CD4-positive, alpha-beta T cell treated with Interleukin-15 for 1 hour (primary cell): ENCODE measurements at regions not wholly inside any gene's neighbourhood (a gene's known extent, or its start where the extent isn't known, plus 50 kb on each side); places are given as distances from the start of the nearest gene placed in this dataset.
"Not testable (repeated sequence)": the region's sequence is repeated elsewhere in the genome, so short reads cannot be mapped to it uniquely, and the experiment has no call there.

Experiments used
- DNase-seq: peaks from one replicate; pipeline ENCODE4 v3.0.0-alpha.2; 2020

DNA sequence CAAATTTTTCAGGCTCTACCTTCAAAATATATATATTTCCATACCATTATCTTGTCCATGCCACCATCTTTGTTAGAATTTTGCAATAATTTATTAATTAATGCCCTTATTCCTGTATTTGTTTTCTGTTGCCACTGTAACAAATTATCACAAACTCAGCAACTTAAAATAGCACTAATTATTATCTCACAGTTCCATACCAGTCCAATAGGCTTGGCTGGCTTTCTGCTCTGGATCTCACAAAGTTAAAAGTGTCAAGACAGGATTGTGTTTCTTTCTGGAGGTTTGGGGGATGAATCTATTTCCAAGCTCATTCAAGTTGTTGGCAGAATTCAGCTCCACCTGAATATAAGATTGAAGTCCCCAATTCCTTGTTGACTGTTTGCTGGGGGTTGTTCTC, 58.6 kb upstream of the SLC38A4 start:
- no peak for DNase-seq

- no peak for DNase-seq
Observed at GRCh38 chr12:46886541-46887041, 60.8 kb upstream of the SLC38A4 start.

DNA sequence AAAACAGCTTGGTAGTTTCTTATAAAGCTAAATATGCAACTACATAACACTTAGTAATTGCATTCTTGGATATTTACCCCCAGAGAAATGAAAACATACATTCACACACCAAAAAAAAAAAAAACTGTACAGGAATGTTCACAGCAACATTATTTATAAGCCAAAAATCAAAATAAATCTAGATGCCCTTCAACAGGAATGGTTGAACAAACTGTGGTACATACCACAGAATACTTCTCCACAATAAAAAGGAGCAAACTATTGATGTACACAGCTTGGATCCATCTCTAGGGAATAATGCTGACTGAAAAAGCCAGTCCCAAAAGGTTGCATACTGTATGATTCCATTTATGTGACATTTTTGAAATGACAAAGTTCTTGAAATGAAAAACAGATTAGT, 62.1 kb upstream of the SLC38A4 start:
- no peak for DNase-seq

DNA sequence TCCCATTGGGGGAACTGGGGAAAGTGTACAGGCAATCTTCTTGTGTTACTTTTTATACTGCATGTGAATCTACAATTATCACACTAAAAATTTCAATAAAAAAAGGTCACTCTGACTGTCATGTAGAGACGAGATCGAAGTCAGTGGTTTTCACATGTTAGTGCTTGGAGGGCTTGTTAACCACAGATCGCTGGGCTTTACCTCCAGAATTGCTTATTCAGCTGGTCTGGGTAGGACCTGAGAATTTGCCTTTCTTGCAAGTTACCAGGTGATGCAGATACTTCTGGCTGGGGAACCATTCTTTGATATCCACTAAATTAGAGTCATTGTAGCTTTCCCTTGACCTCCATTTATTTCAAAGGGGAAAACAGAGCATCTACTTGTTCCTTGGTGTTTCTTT, 62.8 kb upstream of the SLC38A4 start:
- no peak for DNase-seq

DNA sequence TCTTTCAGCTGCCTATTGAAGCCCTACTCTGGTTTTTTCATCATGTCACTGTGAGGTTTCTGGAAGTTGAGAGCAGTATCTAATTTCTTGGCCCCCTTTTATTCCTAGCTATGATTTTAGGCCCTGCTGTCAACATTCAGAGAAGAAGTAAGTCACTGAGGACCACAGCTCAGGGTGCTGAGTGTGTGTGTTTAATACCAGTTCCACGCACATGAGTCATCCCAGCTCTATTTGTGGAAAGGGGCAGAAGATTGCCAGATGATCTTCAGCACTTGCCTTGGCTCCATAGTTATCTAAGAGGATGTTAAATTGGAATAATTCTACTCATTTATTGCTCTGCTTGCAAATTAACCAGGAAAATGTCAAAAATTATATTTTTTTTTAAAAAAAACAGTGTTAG, 65.5 kb upstream of the SLC38A4 start:
- no peak for DNase-seq

DNA sequence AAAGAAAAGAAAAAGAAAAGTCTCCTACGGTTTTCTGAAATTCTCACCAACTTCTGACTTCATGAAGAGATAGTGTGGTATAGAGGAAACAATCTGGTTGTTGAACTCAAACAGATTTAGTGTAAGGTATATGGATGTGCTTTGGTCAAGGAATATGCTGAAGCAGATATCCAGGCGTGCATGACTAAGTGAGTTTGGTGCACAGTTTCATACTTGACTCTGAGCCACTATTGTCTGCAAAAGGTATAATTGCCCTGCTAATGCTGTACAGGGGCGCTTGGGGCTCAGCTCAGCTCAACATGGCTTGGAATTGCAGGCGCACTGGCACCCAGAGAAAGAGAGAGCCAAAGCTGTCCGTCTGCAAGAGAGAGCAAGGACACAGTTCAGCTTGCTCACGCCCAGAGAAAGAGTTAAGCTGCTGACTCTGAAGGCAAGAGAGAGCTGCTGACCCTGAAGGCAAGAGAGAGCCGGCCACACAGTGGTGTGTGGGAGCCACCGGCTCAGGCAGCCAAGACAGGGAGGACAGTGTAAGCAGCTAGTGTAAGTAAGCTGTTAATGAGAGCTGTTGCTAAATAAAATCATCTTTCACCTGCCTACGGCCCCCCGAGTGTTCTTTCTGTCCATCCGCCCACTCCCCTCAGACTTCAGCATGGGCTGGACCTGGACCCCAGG, 66.4 kb upstream of the SLC38A4 start:
- no peak for DNase-seq

- no peak for DNase-seq
Observed at GRCh38 chr12:46892887-46893286, 67.1 kb upstream of the SLC38A4 start.

DNA sequence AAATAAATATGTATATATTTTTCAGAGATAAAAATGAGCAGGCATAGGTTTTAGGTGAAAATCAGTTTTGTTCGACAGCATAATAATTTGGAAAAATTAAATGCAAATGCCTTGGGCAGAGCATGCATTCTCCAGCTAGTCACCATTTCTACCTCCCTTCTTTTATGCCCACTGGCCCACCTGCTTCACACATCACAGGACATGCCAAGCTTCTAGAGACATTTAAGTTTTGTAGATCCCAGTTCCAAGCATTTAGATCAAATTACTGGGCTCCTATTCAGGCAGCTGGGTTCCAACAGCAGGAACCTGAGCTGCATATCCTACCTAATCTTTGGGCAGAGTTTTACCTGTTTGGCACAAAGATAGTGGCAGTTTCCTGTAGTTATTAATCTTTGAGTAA, 67.6 kb upstream of the SLC38A4 start:
- DNase-seq: no peak

DNA sequence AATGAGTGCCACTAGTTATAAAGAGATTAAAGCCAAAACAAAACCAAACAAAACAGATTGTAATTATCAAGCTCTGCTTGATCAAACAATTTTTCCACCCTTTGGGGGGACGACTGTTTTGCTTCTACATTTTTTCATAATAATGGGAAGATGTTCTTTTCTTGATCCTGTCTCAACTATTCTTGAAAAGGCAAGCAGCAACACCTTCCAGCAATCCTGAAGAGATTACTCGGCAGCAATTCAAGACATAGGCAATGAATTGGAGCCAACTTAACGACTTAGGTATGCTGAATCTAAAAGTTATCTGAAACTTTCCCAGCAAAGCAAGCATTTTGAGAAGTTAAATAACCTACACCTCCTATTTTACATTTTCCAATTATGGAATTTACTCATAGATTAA, 69.9 kb upstream of the SLC38A4 start:
- no peak for DNase-seq

DNA sequence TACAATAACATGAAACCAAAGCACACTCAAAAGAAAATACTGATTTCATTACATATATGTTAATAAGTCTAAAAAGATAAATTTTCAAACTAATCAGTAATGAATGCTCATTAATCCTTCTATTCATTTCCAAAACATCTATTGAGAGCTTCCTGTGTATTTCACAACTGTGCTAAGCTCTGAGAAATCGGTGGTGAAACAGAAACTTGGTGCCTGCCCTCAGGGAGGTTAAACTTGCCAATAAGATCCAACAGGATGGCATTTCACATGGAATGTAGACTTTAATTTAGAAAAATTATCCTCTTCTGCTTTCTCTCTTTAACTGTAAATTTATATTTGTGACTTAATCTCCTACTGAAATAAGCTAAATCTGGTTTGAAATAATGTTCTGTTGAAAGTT, 70.9 kb upstream of the SLC38A4 start:
- DNase-seq: no peak

GRCh38 chr12:46898152-46898931, 72.5 kb upstream of the SLC38A4 start:
- DNase-seq: no peak

- no peak for DNase-seq
Observed at GRCh38 chr12:46898989-46899388, 73.2 kb upstream of the SLC38A4 start.

DNA sequence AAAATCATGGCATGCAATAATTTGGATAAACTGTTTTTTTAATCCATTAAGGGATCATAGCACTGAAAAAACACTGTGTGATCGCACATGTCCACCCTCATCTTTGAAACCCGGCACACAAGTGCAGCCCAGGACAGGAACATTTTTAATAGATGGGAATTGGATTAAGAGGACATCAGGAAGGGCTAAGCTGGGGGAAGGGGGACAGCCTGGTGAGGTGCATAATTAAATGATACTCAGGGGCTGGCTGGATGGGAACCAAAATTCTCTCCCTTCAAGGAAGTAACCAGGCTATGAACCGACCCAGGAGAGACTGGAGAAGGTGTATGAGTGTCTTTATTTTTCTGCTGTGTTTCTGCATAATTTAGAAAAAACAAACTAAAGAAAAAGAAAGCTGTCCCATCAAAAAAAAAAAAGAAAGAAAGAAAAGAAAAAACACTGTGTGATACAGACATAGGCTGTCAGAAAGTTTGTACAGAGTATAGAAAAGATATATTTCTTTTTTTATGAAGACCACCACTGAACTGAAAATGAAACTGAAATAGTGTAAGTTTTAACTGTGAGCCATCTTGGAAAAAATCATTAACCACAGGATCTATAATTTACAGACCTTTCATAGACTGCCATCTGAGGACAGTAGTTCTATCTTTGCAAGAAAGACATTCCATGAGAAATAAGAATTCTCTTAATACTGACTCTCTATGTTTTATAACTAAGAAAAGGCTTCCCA, 75.1 kb upstream of the SLC38A4 start:
- no peak for DNase-seq

GRCh38 chr12:46901464-46902205, 75.8 kb upstream of the SLC38A4 start:
- no peak for DNase-seq

- no peak for DNase-seq
Observed at GRCh38 chr12:46903058-46903457, 77.3 kb upstream of the SLC38A4 start.

GRCh38 chr12:46904406-46905238, 78.8 kb upstream of the SLC38A4 start:
- DNase-seq: no peak

DNA sequence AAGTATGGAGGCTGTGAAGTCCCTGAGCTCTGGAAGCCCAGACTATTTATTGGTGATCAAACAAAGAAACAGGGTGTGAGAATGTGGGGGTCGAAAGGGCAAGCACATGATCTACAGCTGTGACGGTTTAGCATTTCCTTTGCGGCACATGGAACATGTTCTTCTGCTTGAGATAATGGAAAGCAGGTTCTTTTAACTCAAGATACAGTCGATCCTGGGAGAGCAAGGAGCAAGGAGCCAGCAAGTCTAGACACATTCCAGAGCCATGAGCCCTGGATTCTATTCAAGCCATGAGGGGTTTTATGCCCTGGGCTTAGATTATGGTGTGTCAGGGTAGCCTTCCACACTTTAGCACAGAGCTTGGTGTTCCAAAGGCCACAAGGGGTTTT, 79.4 kb upstream of the SLC38A4 start:
- not testable (repeated sequence) for DNase-seq

DNA sequence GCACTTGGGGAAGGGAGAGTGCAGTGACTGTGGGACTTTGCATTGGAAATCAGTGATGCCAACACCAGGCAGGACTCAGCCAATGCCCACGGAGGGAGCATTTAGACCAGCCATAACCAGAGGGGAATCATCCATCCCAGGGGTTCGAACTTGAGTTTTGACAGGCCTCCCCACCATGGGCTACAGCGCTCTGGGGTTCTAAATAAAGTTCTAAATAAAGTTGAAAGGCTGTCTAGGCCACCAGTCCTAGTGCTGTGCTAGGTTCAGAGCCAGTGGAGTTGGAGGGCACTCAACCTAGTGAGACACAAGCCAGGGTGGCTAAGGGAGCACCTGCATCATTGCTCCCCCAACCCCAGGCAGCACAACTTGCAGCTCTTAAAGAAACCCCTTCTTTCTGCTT, 82.0 kb upstream of the SLC38A4 start:
- no peak for DNase-seq

GRCh38 chr12:46908236-46908935, 82.6 kb upstream of the SLC38A4 start:
- no peak for DNase-seq

DNA sequence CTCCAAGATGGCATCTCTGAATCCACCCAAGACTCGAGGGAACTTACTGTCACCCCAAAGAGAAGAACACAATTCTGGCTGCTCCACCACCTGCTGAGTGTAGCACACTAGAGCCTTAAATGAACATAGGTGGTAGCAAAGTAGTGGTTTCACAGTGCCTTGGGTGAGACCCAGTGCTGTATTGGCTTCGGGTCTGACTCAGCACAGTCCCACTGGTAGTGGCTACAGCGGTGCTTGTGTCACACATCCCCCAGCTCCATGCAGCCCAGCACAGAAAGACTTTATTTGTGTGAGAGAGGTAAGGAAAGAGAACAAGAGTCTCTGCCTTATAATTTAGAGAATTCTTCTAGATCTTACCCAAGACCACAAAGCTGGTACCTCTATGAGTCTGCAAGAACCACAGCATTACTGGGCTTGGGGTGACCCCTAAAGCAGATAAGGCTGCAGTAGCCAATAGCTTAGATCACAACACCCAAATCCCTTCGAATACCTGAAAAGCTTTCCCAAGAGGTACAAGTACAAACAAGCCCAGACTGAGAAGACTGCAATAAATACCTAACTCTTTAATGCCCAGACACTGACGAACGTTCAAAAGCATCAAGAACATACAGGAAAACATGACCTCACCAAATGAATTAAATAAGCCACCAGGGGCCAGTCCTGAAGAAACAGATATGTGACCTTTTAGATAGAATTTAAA, 83.3 kb upstream of the SLC38A4 start:
- DNase-seq: no peak

GRCh38 chr12:46910830-46911229, 85.0 kb upstream of the SLC38A4 start:
- DNase-seq: no peak
